ENCODE measurements at regions not wholly inside any gene's neighbourhood (a gene's known extent, or its start where the extent isn't known, plus 50 kb on each side); places are given as distances from the start of the nearest gene placed in this dataset.

DNA sequence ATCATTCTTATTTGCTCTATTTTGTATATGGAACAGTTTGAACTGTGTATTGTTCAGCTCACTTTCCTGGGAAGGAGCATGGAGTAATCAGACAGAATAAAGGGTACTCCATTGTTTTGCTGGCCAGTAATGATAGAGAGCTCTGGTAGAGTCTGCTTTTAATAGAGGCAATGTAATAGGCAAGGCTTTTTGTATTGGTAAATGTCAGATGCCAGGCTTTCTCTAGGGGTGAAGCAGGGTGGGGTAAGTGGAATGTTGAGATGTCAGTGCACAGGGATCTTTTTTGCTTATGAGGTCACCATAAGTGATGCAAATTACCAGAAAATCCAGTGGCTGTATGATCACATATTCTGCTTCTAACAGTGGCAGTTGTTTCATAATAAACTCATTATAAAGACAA is 1088.3 kb upstream of the SORCS1 start (continued):
- TF ChIP-seq, protein P1, sequence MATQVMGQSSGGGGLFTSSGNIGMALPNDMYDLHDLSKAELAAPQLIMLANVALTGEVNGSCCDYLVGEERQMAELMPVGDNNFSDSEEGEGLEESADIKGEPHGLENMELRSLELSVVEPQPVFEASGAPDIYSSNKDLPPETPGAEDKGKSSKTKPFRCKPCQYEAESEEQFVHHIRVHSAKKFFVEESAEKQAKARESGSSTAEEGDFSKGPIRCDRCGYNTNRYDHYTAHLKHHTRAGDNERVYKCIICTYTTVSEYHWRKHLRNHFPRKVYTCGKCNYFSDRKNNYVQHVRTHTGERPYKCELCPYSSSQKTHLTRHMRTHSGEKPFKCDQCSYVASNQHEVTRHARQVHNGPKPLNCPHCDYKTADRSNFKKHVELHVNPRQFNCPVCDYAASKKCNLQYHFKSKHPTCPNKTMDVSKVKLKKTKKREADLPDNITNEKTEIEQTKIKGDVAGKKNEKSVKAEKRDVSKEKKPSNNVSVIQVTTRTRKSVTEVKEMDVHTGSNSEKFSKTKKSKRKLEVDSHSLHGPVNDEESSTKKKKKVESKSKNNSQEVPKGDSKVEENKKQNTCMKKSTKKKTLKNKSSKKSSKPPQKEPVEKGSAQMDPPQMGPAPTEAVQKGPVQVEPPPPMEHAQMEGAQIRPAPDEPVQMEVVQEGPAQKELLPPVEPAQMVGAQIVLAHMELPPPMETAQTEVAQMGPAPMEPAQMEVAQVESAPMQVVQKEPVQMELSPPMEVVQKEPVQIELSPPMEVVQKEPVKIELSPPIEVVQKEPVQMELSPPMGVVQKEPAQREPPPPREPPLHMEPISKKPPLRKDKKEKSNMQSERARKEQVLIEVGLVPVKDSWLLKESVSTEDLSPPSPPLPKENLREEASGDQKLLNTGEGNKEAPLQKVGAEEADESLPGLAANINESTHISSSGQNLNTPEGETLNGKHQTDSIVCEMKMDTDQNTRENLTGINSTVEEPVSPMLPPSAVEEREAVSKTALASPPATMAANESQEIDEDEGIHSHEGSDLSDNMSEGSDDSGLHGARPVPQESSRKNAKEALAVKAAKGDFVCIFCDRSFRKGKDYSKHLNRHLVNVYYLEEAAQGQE (tag by site-specific recombination; IDR thresholded peaks at IDR 0.05): no peak

GRCh38 chr10:108250936-108251620 is 1086.6 kb upstream of the SORCS1 start:
- POLR2A ChIA-PET: no interaction called here
- CTCF ChIA-PET: interaction anchor here (0.7 kb wide), 2 partner anchors 10 to 967 kb away, joined by 4 to 5 read pairs; no protein-coding TSS in a partner anchor
- no peaks in the 10 kb centered on the region for H3K4me1 ChIP-seq (ENCODE audit: control insufficient read depth, insufficient read depth, low read length)
- H3K36me3 ChIP-seq (ENCODE audit: control insufficient read depth in 2 of 2, insufficient read depth in 1 of 2, low read length in 2 of 2): no peaks in the 10 kb centered on the region
- TF ChIP-seq OSR2 (tag by site-specific recombination; IDR thresholded peaks at IDR 0.05) (no peak), ZNF768 (tag by site-specific recombination; IDR thresholded peaks at IDR 0.05) (no peak), MZF1 (tag by site-specific recombination; IDR thresholded peaks at IDR 0.05; ENCODE audit: borderline replicate concordance) (no peak), ZNF221 (tag by site-specific recombination; IDR thresholded peaks at IDR 0.05; ENCODE audit: borderline replicate concordance) (no peak), ZNF843 (tag by site-specific recombination; IDR thresholded peaks at IDR 0.05) (no peak), ZNF549 (tag by site-specific recombination; IDR thresholded peaks at IDR 0.05) (no peak), MEIS1 (CRISPR knock-in tag; IDR thresholded peaks at IDR 0.05; ENCODE audit: borderline replicate concordance) (no peak), ZNF449 (tag by site-specific recombination; IDR thresholded peaks at IDR 0.05) (no peak), ZNF561 (tag by site-specific recombination; IDR thresholded peaks at IDR 0.05; ENCODE audit: borderline replicate concordance) (no peak), ZNF623 (tag by site-specific recombination; IDR thresholded peaks at IDR 0.05) (no peak), ZNF510 (tag by site-specific recombination; IDR thresholded peaks at IDR 0.05; ENCODE audit: insufficient replicate concordance) (no peak), ZNF621 (tag by site-specific recombination; IDR thresholded peaks at IDR 0.05) (no peak), ZNF157 (tag by site-specific recombination; IDR thresholded peaks at IDR 0.05) (no peak), ZNF785 (tag by site-specific recombination; IDR thresholded peaks at IDR 0.05) (no peak), KLF17 (tag by site-specific recombination; IDR thresholded peaks at IDR 0.05) (no peak), ZNF174 (tag by site-specific recombination; IDR thresholded peaks at IDR 0.05) (no peak), MYNN (tag by site-specific recombination; IDR thresholded peaks at IDR 0.05; ENCODE audit: borderline replicate concordance) (no peak)
- TF ChIP-seq, protein P2, sequence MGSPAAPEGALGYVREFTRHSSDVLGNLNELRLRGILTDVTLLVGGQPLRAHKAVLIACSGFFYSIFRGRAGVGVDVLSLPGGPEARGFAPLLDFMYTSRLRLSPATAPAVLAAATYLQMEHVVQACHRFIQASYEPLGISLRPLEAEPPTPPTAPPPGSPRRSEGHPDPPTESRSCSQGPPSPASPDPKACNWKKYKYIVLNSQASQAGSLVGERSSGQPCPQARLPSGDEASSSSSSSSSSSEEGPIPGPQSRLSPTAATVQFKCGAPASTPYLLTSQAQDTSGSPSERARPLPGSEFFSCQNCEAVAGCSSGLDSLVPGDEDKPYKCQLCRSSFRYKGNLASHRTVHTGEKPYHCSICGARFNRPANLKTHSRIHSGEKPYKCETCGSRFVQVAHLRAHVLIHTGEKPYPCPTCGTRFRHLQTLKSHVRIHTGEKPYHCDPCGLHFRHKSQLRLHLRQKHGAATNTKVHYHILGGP (tag by site-specific recombination; IDR thresholded peaks at IDR 0.05): no peak
- TF ChIP-seq, protein P3, sequence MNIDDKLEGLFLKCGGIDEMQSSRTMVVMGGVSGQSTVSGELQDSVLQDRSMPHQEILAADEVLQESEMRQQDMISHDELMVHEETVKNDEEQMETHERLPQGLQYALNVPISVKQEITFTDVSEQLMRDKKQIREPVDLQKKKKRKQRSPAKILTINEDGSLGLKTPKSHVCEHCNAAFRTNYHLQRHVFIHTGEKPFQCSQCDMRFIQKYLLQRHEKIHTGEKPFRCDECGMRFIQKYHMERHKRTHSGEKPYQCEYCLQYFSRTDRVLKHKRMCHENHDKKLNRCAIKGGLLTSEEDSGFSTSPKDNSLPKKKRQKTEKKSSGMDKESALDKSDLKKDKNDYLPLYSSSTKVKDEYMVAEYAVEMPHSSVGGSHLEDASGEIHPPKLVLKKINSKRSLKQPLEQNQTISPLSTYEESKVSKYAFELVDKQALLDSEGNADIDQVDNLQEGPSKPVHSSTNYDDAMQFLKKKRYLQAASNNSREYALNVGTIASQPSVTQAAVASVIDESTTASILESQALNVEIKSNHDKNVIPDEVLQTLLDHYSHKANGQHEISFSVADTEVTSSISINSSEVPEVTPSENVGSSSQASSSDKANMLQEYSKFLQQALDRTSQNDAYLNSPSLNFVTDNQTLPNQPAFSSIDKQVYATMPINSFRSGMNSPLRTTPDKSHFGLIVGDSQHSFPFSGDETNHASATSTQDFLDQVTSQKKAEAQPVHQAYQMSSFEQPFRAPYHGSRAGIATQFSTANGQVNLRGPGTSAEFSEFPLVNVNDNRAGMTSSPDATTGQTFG (tag by site-specific recombination; IDR thresholded peaks at IDR 0.05; ENCODE audit: borderline replicate concordance): no peak
- no peak overlapping the region for H3K4me3 ChIP-seq (ENCODE audit: low read depth, low read length)
- no peaks in the 10 kb centered on the region for H3K9me3 ChIP-seq (ENCODE audit: control insufficient read depth, insufficient read depth, low read depth, low read length)
- no peak overlapping the region for H3K27ac ChIP-seq (ENCODE audit: extremely low read depth, low read depth, low read length)
